Kidney epithelial cell (primary cell): ENCODE measurements at regions not wholly inside any gene's neighbourhood (a gene's known extent, or its start where the extent isn't known, plus 50 kb on each side); places are given as distances from the start of the nearest gene placed in this dataset.

ENCODE experiments used
- DNase-seq: peaks from one replicate; pipeline ENCODE4 v3.0.0-alpha.2; 2010; ENCODE audit warnings: low read depth
- H3K27me3 ChIP-seq: 2 replicates; pipeline ENCODE4 v1.6.0; 2011; ENCODE audit warnings: low read length; ENCODE audit not compliant: control insufficient read depth, insufficient read depth
- H3K36me3 ChIP-seq: 2 replicates; pipeline ENCODE4 v1.5.1; 2011; ENCODE audit warnings: low read length; ENCODE audit not compliant: control insufficient read depth, insufficient read depth
- H3K4me3 ChIP-seq: 2 replicates; pipeline ENCODE4 v1.5.1; 2011; ENCODE audit warnings: low read depth, mild to moderate bottlenecking, control low read depth, low read length
- CTCF ChIP-seq: IDR thresholded peaks from 2 replicates; pipeline ENCODE4 v1.5.1; 2011; ENCODE audit warnings: mild to moderate bottlenecking, moderate library complexity, low read length, control low read depth, inconsistent platforms; ENCODE audit not compliant: insufficient read depth, poor library complexity, severe bottlenecking

- no peak for DNase-seq
- H3K4me3 ChIP-seq = no peak overlapping the region
Measured at GRCh38 chr2:236360496-236360895, 96.3 kb upstream of the ASB18 start.

GRCh38 chr2:236363711-236364277, 99.6 kb upstream of the ASB18 start:
- no peak overlapping the region for H3K4me3 ChIP-seq
- no peak for DNase-seq
- H3K27me3 ChIP-seq = no peaks in the 10 kb centered on the region
- no peak for TF ChIP-seq CTCF
- no peaks in the 10 kb centered on the region for H3K36me3 ChIP-seq

More at GRCh38 chr2:236360496-236360895, 96.3 kb upstream of the ASB18 start:
- H3K36me3 ChIP-seq = no peaks in the 10 kb centered on the region
- no peak for TF ChIP-seq CTCF
- H3K27me3 ChIP-seq = no peaks in the 10 kb centered on the region

GRCh38 chr2:236365258-236366048, 101.2 kb upstream of the ASB18 start:
- no peaks in the 10 kb centered on the region for H3K36me3 ChIP-seq
- no peak for TF ChIP-seq CTCF
- no peak for DNase-seq
- no peaks in the 10 kb centered on the region for H3K27me3 ChIP-seq
- no peak overlapping the region for H3K4me3 ChIP-seq

GRCh38 chr2:236366049-236366387, 101.8 kb upstream of the ASB18 start:
- no peak for DNase-seq
- no peaks in the 10 kb centered on the region for H3K27me3 ChIP-seq
- H3K36me3 ChIP-seq = no peaks in the 10 kb centered on the region
- H3K4me3 ChIP-seq = no peak overlapping the region
- TF ChIP-seq CTCF = no peak

- TF ChIP-seq CTCF = no peak
- DNase-seq = no peak
- H3K36me3 ChIP-seq = no peaks in the 10 kb centered on the region
- no peak overlapping the region for H3K4me3 ChIP-seq
- H3K27me3 ChIP-seq = no peaks in the 10 kb centered on the region
Measured at GRCh38 chr2:236366397-236366796, 102.2 kb upstream of the ASB18 start.
